ENCODE measurements at regions not wholly inside any gene's neighbourhood (a gene's known extent, or its start where the extent isn't known, plus 50 kb on each side); places are given as distances from the start of the nearest gene placed in this dataset.

- no peaks in the 10 kb centered on the region for H3K36me3 ChIP-seq
- DNase-seq, result no peak
- no peaks in the 10 kb centered on the region for H3K9me3 ChIP-seq
- no peak overlapping the region for H3K4me3 ChIP-seq
- peak overlapping the region; percentile 20 for H3K27ac ChIP-seq
- no peak overlapping the region for H3K9ac ChIP-seq (ENCODE audit: low read depth in 2 of 2, low read length in 2 of 2)
- TF ChIP-seq CTCF (IDR thresholded peaks at IDR 0.05), result no peak
- intact Hi-C loops (cut with DNase I), result no loop called here
- no peaks in the 10 kb centered on the region for H3K27me3 ChIP-seq
- no peaks in the 10 kb centered on the region for H3K4me1 ChIP-seq
These were observed 145.5 kb upstream of the ITGA6 start for GRCh38 chr2:172281648-172282570.

GRCh38 chr2:172282944-172283343, 144.4 kb upstream of the ITGA6 start:
- intact Hi-C loops (cut with DNase I), result no loop called here
- DNase-seq, result no peak
- H3K9me3 ChIP-seq, result no peaks in the 10 kb centered on the region
- H3K36me3 ChIP-seq, result no peaks in the 10 kb centered on the region
- no peak overlapping the region for H3K9ac ChIP-seq (ENCODE audit: low read depth in 2 of 2, low read length in 2 of 2)
- no peaks in the 10 kb centered on the region for H3K4me1 ChIP-seq
- no peaks in the 10 kb centered on the region for H3K27me3 ChIP-seq
- TF ChIP-seq CTCF (IDR thresholded peaks at IDR 0.05), result no peak
- no peak overlapping the region for H3K4me3 ChIP-seq
- no peak overlapping the region for H3K27ac ChIP-seq

GRCh38 chr2:172283476-172283875, 143.9 kb upstream of the ITGA6 start:
- Histone ChIP-seq H3K4me3 (no peak overlapping the region), H3K27ac (no peak overlapping the region), H3K4me1 (no peaks in the 10 kb centered on the region), H3K36me3 (no peaks in the 10 kb centered on the region), H3K9me3 (no peaks in the 10 kb centered on the region), H3K27me3 (no peaks in the 10 kb centered on the region), H3K9ac (ENCODE audit: low read depth in 2 of 2, low read length in 2 of 2) (no peak overlapping the region)
- no peak for TF ChIP-seq CTCF (IDR thresholded peaks at IDR 0.05)
- DNase-seq, result no peak
- intact Hi-C loops (cut with DNase I), result no loop called here

GRCh38 chr2:172284209-172284608, 143.2 kb upstream of the ITGA6 start:
- Histone ChIP-seq H3K27me3 (no peaks in the 10 kb centered on the region), H3K36me3 (no peaks in the 10 kb centered on the region), H3K4me3 (no peak overlapping the region), H3K9me3 (no peaks in the 10 kb centered on the region), H3K4me1 (no peaks in the 10 kb centered on the region), H3K9ac (ENCODE audit: low read depth in 2 of 2, low read length in 2 of 2) (no peak overlapping the region), H3K27ac (no peak overlapping the region)
- intact Hi-C loops (cut with DNase I), result no loop called here
- TF ChIP-seq CTCF (IDR thresholded peaks at IDR 0.05), result no peak
- no peak for DNase-seq

GRCh38 chr2:172285010-172285621, 142.3 kb upstream of the ITGA6 start:
- TF ChIP-seq CTCF (IDR thresholded peaks at IDR 0.05), result no peak
- no peak overlapping the region for H3K4me3 ChIP-seq

More at GRCh38 chr2:172285010-172285621, 142.3 kb upstream of the ITGA6 start:
- no peaks in the 10 kb centered on the region for H3K4me1 ChIP-seq
- H3K36me3 ChIP-seq, result no peaks in the 10 kb centered on the region
- H3K27me3 ChIP-seq, result no peaks in the 10 kb centered on the region
- no peak for DNase-seq
- H3K9ac ChIP-seq (ENCODE audit: low read depth in 2 of 2, low read length in 2 of 2), result no peak overlapping the region
- no peaks in the 10 kb centered on the region for H3K9me3 ChIP-seq
- intact Hi-C loops (cut with DNase I), result no loop called here
- H3K27ac ChIP-seq, result no peak overlapping the region
